Panc1 (cell line): ENCODE measurements at regions not wholly inside any gene's neighbourhood (a gene's known extent, or its start where the extent isn't known, plus 50 kb on each side); places are given as distances from the start of the nearest gene placed in this dataset.

Experiments used
- ATAC-seq: fragments of 200-7000 bp; cut with Tn5 transposase; 2 replicates; pipeline ENCODE4 v1.9.1; 2020; ENCODE audit warnings: mild to moderate bottlenecking, moderate library complexity
- BruUV-seq: library from RNA; stranded (reverse); fragments of 400-500 nt; replicated peaks from 2 replicates; lab custom pipeline; 2021; lab: Mats Ljungman, UMichigan
- CTCF ChIA-PET: fragments of 300-600 bp; sonication (Branson Sonifier 250); formaldehyde crosslinking; loops from one replicate; lab custom pipeline; 2022; ENCODE audit warnings: antibody characterized with exemption; lab: Charles Lee
- POLR2A ChIA-PET: fragments of 300-600 bp; sonication (Branson Sonifier 250); formaldehyde crosslinking; loops from one replicate; lab custom pipeline; 2022; ENCODE audit warnings: antibody characterized with exemption; lab: Charles Lee
- DNase-seq: peaks from one replicate; pipeline ENCODE4 v3.0.0-alpha.2; 2010; ENCODE audit warnings: low read depth, low spot score
- H3K27ac ChIP-seq: 2 replicates; pipeline ENCODE4 v1.5.1; 2011; ENCODE audit warnings: mild to moderate bottlenecking, low read length, inconsistent platforms
- H3K27me3 ChIP-seq: fragments of 200-500 bp; sonication (Bioruptor generic); 2 replicates; pipeline ENCODE4 v1.6.0; 2014; ENCODE audit warnings: low read length, inconsistent platforms; ENCODE audit not compliant: control insufficient read depth, insufficient read depth
- H3K36me3 ChIP-seq: fragments of 200-500 bp; sonication (Bioruptor generic); 2 replicates; pipeline ENCODE4 v1.5.1; 2014; ENCODE audit warnings: inconsistent platforms, mild to moderate bottlenecking, low read length, moderate library complexity; ENCODE audit not compliant: control insufficient read depth, insufficient read depth
- H3K4me1 ChIP-seq: 2 replicates; pipeline ENCODE4 v1.5.1; 2011; ENCODE audit warnings: inconsistent platforms, mild to moderate bottlenecking, low read length, moderate library complexity; ENCODE audit not compliant: control insufficient read depth, insufficient read depth
- H3K4me3 ChIP-seq, 2 experiments: 2 replicates each; pipeline ENCODE4 v1.5.1; 2011 to 2012; ENCODE audit warnings: low read depth in 2 of 2, low read length in 2 of 2, mild to moderate bottlenecking in 2 of 2, inconsistent platforms in 1 of 2, moderate library complexity in 1 of 2
- H3K9me3 ChIP-seq: fragments of 200-500 bp; sonication (Bioruptor generic); 2 replicates; pipeline ENCODE4 v1.5.1; 2014; ENCODE audit warnings: low read depth, mild to moderate bottlenecking, inconsistent platforms, low read length, moderate library complexity; ENCODE audit not compliant: control insufficient read depth, insufficient read depth
- CTCF ChIP-seq: fragments of 450-650 bp; IDR thresholded peaks from 2 replicates; pipeline ENCODE4 v1.5.1; 2017; ENCODE audit warnings: mild to moderate bottlenecking
- POLR2AphosphoS5 ChIP-seq: IDR thresholded peaks from 2 replicates; pipeline ENCODE4 v1.6.1; 2012; ENCODE audit warnings: mild to moderate bottlenecking, low read depth, low read length, moderate library complexity
- SIN3A ChIP-seq: IDR thresholded peaks from 2 replicates; pipeline ENCODE4 v1.6.1; 2012; ENCODE audit warnings: low read depth, mild to moderate bottlenecking, low read length, moderate library complexity, borderline replicate concordance; ENCODE audit not compliant: insufficient read depth
- TCF7L2 ChIP-seq: IDR thresholded peaks from 2 replicates; pipeline ENCODE4 v1.6.1; 2011; ENCODE audit warnings: mild to moderate bottlenecking, low read depth, low read length, inconsistent platforms
- in situ Hi-C: cut with HindIII; loops from 2 replicates; pipeline ENCODE4 v1.10.0; 2016; ENCODE audit warnings: low sequenced_read_pairs, low pct_unique_long_range_greater_than_20kb
- intact Hi-C: fragments of 100-400 bp; cut with micrococcal nuclease; formaldehyde crosslinking; loops from one replicate; pipeline ENCODE4 v1.10.0; 2022; ENCODE audit not compliant: unreplicated experiment
- TF ChIP-seq, protein P1 (sequence below), 2 experiments: IDR thresholded peaks; 2 replicates each; pipeline ENCODE4 v1.6.1; 2011 to 2012; ENCODE audit warnings: low read depth in 2 of 2, control low read depth in 1 of 2, low read length in 1 of 2, mild to moderate bottlenecking in 1 of 2, moderate library complexity in 1 of 2; ENCODE audit not compliant: insufficient read depth in 1 of 2

DNA sequence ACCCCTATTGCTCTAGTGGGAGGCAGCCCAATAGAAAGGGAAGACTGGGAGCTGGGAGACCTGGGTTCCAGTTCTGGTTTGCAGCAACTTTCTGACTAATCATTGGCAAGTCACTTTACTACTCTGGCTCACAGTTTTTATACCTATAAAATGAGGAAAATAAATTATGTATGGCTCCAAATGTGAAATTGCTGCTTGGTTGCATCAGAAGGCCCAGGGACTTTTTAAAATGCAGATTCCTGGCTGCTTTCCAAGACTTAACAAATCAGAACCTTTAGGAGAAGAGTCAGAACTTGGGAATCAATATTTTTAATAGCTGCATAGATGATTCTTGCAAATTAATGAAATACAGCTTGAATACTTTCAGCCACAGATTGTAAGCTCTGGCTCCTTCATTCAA is 943.9 kb downstream of the EPHA4 start:
- CTCF ChIA-PET: no interaction called here
- ATAC-seq (no peak), DNase-seq (no peak)
- Histone ChIP-seq H3K27me3 (no peaks in the 10 kb centered on the region), H3K9me3 (no peaks in the 10 kb centered on the region), H3K4me1 (no peaks in the 10 kb centered on the region), H3K36me3 (no peaks in the 10 kb centered on the region), H3K27ac (no peak overlapping the region), H3K4me3 (no peak overlapping the region)
- POLR2A ChIA-PET: no interaction called here
- no peak for TF ChIP-seq CTCF
- TF ChIP-seq SIN3A: no peak
- TF ChIP-seq POLR2AphosphoS5: no peak
- TF ChIP-seq TCF7L2: no peak
- TF ChIP-seq, protein P1, sequence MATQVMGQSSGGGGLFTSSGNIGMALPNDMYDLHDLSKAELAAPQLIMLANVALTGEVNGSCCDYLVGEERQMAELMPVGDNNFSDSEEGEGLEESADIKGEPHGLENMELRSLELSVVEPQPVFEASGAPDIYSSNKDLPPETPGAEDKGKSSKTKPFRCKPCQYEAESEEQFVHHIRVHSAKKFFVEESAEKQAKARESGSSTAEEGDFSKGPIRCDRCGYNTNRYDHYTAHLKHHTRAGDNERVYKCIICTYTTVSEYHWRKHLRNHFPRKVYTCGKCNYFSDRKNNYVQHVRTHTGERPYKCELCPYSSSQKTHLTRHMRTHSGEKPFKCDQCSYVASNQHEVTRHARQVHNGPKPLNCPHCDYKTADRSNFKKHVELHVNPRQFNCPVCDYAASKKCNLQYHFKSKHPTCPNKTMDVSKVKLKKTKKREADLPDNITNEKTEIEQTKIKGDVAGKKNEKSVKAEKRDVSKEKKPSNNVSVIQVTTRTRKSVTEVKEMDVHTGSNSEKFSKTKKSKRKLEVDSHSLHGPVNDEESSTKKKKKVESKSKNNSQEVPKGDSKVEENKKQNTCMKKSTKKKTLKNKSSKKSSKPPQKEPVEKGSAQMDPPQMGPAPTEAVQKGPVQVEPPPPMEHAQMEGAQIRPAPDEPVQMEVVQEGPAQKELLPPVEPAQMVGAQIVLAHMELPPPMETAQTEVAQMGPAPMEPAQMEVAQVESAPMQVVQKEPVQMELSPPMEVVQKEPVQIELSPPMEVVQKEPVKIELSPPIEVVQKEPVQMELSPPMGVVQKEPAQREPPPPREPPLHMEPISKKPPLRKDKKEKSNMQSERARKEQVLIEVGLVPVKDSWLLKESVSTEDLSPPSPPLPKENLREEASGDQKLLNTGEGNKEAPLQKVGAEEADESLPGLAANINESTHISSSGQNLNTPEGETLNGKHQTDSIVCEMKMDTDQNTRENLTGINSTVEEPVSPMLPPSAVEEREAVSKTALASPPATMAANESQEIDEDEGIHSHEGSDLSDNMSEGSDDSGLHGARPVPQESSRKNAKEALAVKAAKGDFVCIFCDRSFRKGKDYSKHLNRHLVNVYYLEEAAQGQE (IDR thresholded peaks at IDR 0.05; ENCODE audit: insufficient read depth in 1 of 2, low read depth in 2 of 2, low read length in 1 of 2): no peak
- intact Hi-C loops: no loop called here
- in situ Hi-C loops: no loop called here
- no TSS peak for BruUV-seq

DNA sequence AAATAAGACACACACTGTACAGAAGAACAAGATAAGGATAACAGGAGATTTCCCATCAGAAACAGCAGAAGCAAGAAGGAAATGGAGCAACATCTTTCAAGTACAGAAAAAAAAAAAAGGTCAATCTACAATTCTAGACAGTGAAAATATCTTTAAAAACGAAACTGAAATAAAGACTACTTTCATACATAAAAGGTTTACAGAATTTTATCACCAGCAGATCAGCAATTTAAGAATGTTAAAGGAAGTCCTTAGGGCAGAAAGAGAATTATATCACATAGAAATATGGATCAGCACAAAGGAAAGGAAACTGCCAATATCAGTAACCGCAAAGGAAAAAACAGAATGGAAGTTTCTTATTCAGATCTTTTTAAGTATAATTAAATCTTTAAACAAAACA is 931.0 kb downstream of the EPHA4 start:
- intact Hi-C loops (no loop called here), in situ Hi-C loops (no loop called here)
- BruUV-seq: no TSS peak
- CTCF ChIA-PET: no interaction called here
- POLR2A ChIA-PET: no interaction called here
- H3K4me1 ChIP-seq: no peaks in the 10 kb centered on the region
- H3K4me3 ChIP-seq: no peak overlapping the region
- H3K36me3 ChIP-seq: no peaks in the 10 kb centered on the region
- DNase-seq: no peak
- TF ChIP-seq POLR2AphosphoS5 (no peak), TCF7L2 (no peak), SIN3A (no peak), CTCF (no peak)
- TF ChIP-seq, protein P1 (IDR thresholded peaks at IDR 0.05; ENCODE audit: insufficient read depth in 1 of 2, low read depth in 2 of 2, low read length in 1 of 2): no peak
- no peak overlapping the region for H3K27ac ChIP-seq
- ATAC-seq: no peak
- no peaks in the 10 kb centered on the region for H3K27me3 ChIP-seq
- no peaks in the 10 kb centered on the region for H3K9me3 ChIP-seq
